Stimulated activated CD4-positive, alpha-beta T cell treated with anti-CD3 and anti-CD28 coated beads, TNF-alpha, amount 100 ng/mL, for 24 hours (primary cell): ENCODE measurements at regions not wholly inside any gene's neighbourhood (a gene's known extent, or its start where the extent isn't known, plus 50 kb on each side); places are given as distances from the start of the nearest gene placed in this dataset.

ENCODE experiments used
- DNase-seq, 3 experiments: peaks; one replicate each; pipeline ENCODE4 v3.0.0-alpha.2; 2020; ENCODE audit warnings: low read depth in 3 of 3

DNA sequence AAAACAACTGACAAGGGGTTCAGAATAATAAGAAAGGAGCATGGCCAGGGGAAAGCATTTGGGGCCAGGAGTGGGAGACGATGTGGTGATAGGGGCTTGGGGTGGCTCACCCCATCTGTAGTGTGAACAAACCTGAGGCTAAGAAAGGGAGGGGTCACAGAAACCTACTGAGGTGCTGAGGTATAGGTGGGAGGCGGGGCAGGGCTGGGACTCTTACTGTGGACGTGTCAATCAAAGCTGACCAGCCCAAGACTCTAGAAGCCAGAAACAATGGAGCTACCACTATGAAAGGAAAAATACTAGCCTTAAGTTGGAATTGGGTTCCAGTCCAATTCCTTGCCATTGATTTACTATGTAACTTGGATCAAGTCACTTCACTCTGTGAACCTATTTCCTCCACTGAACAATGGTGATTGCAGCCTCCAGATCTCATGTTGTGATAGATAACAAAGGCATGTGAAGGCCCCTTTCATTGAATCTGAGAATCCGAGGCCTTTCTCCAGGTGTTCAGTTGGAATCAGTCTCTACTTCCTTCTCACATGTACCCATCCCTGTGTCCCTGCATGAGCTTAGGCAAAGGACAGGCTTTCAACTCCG is 260.9 kb upstream of the HES1 start:
- no peak for DNase-seq

DNA sequence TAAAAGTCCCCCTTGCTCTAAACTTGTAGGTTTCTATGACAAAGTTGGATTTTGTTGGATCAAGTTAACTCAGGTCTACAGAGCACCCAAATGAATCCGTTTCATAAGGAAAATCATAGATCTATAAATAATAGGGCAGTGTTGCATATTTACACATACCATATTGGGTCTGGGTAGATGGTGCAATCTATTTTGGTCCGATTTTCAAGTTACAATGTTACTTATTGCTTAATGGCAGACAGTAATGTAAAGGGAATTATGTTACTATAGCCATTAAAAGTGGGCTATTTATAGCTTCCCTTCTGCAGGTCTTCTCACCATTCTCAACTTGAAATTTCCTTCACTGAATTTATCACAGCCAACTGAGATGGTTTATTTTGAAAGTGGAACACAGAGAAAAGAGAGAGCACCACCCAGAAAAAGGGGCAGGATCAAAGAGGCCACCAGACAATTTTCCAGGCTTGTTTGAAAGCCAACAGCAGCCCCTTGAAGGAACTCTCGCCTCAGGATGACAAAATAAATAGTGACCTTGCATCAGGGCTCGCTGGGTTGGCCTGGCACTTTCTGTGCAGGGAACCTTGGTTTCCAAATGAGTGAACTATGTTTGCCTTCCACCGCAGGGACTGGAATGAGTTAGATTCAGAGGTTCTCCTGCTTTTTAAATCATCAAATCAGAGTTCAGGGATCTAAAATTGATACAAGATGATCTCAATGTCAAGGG is 260.2 kb upstream of the HES1 start:
- DNase-seq: no peak

DNA sequence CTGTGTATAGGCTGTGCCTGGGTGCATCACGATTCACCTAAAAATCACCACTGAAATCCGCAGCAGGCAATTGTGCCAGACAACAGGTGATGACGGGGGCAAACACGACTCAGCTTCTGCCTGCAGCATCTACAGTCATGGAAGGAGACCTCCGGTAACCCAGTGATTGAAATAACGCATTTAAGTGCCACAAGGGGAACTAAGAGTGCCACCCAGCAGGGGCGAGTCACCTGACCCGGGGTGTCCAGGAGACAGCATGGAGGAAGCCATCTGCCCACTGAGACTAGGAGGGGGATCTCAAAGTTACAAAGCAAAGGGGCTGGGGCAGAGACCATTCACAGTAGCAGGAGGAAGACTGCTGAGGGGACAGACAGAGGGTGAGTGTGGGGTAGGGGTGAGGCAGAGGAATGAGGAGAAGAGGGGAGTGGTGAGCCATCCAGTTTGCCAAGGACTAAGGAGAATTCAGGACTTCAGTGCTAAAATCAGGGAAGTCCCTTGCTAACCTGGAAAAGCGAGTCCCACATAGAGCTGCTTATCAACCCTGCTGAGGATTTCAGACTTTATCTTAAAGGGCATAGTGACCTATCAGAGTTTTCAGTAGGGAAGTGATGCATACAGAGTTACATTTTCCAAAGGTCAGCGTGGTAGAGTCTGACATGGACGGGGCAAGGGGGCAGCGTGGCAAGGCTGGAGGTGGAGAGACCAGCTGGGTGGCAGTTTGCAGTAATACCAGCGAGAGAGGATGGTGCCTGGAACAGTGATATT is 256.7 kb upstream of the HES1 start:
- DNase-seq: no peak

DNA sequence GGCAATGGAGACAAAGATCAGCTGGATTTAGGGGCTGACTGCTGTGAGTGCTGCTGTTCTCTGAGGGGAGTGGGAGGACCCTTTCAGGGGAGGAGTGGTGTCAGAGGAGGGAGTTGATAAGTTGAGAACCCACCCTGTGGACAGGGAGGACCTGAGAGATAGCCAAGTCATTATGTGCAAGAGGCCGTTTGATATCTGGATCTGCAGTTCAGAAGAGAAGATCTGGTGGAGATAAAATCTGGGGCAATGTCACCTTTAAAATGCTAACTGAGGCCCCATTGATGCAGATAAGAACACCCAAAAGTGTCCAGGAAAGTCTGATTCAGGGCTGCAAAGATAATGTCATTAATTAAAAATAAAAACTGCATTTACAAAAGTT is 256.1 kb upstream of the HES1 start:
- DNase-seq: no peak

DNA sequence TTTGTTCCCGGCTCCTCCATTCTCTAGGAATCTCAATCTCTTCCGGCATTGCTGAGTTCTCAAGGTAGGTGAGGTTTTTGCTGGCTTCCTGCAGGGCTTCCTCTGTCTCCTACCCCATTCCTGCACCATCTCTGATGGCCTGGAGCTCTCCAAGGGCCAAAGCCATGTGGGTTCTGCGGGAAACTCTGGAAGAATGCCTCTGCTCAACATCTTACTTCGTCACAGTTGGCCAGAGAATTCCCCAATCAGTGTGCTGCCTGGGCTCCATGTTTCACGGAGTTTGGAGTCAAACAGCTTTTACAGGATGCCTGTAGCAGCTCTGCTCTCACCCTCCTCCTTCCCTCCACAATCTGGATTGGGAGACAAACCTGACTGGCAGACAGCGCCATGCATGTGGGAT is 253.9 kb upstream of the HES1 start:
- DNase-seq: no peak

DNA sequence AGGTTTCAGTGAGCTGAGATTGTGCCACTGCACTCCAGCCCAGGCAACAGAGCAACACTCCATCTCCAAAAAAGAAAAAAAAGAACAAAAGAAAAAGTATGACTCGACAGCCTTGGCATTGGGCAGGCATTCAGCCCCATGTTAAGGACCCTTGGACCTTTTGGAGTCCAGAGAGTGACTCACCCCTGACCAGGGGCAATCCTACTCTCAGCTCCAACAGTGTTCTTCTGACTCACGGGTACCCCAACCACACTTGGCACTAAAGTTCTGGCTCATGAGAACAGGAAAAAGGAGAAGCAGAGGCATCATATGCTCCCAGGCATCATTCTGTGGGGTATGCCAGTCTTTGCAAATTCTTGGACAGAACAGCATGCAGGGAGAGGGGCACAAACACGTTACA is 252.4 kb upstream of the HES1 start:
- DNase-seq: no peak

- no peak for DNase-seq
Observed at GRCh38 chr3:193884027-193884426, 251.9 kb upstream of the HES1 start.

GRCh38 chr3:193884652-193885051 is 251.3 kb upstream of the HES1 start:
- DNase-seq: no peak

GRCh38 chr3:193885832-193886231 is 250.1 kb upstream of the HES1 start:
- no peak for DNase-seq

GRCh38 chr3:193890016-193890897 is 245.7 kb upstream of the HES1 start:
- DNase-seq: no peak

- DNase-seq: no peak
Observed at GRCh38 chr3:193894121-193894863, 241.7 kb upstream of the HES1 start.

GRCh38 chr3:193895409-193895808 is 240.5 kb upstream of the HES1 start:
- no peak for DNase-seq

DNA sequence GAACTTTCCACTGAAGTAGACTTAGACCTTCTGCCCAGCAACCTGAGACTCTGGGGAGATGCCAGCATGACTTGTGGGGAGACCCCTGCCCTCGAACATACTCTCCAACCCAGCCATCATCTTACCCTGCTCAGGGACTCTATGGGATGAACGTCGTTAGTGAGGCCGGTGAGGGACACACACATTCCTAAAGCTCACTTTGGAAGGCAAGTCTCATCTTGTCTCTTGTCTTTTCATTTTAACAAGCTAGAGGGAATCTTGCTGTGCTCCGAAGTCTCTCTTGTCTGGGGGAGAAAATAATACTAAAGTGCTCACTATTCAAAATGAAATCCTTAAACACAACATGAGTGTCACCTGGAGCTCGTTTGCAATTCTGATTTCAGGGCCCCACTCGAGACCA is 239.5 kb upstream of the HES1 start:
- DNase-seq: no peak

- DNase-seq: no peak
Observed at GRCh38 chr3:193897288-193897687, 238.7 kb upstream of the HES1 start.

GRCh38 chr3:193897731-193898180 is 238.2 kb upstream of the HES1 start:
- no peak for DNase-seq

DNA sequence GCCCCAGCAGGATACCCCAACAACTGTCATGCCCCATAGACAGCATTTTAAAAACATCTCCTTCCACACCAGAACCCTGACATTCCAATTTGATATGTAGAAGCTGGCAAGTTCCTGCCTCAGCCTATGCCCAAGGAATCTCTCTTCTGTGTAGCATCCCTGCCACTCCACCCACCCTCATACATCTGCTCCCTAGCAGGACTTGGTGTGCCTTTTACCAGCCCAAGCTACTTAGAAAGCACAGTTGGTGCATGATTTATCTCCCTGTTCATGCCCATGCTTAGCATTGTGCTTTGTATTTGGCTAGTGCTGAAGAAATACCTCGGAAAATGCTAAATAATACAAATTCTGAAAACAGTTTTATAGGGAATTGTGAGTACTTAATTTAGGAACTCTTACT is 236.9 kb upstream of the HES1 start:
- no peak for DNase-seq

DNA sequence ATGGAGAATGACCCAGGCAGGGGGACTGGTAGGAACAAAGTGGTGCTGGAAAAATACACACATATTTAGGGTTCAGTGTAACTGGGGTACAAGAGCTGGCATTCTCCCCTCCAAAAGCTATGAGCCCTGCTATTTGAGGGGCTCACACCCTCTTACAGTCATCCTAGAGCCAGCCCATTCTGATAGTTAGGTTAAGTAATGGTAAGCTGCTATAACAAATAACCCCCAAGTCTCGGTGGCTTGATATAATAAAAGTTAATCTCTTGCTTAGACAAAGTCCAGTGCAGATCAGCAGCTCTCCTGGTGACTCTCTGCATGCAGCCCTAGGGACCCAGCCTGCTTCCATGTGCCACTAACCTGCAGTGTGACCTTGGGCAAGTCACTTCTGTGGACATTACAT is 234.9 kb upstream of the HES1 start:
- no peak for DNase-seq

GRCh38 chr3:193902607-193903511 is 233.1 kb upstream of the HES1 start:
- no peak for DNase-seq

DNA sequence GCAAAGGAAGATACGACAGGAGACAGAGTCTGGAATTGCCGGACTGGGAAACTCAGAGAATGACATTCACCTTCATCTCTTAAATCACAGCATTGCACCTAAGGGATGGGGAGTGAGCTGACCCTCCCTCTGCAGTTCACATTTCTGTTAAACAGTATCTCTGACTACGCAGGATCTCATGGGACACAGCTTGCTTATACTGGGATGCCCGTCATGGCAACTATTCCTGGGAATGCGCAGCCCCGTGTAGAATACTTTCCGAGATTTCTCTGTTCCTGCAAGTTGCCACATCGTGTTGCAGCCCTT is 232.5 kb upstream of the HES1 start:
- DNase-seq: no peak

DNA sequence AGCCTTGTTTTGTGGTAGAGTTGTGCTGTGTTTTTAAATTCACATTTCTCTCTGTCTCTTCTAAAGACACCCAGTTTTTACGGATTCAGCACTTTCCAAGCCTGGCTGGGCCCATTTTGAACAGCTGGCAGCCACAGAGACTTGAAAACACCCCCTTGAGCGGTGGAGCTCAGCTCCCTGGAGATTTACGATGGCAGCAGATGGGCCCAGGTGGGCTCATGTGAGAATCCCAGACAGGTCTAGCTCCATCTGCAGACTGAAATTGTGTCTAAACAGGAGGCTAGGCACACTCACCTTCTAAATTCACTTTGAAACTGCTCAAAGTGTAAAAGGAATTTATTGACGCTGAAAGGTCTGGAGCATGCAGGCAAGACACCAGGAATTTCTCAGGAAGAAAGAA is 232.0 kb upstream of the HES1 start:
- DNase-seq: no peak
